IMR-90 (cell line): ENCODE measurements at regions not wholly inside any gene's neighbourhood (a gene's known extent, or its start where the extent isn't known, plus 50 kb on each side); places are given as distances from the start of the nearest gene placed in this dataset.

Source experiments
- ATAC-seq: fragments of 200-7000 bp; cut with Tn5 transposase; 2 replicates; pipeline ENCODE4 v1.9.1; 2020; ENCODE audit warnings: low read depth, mild to moderate bottlenecking, moderate library complexity
- BruUV-seq: library from RNA; stranded (reverse); fragments of 400-500 nt; replicated peaks from 2 replicates; lab custom pipeline; 2021; lab: Mats Ljungman, UMichigan
- CTCF ChIA-PET: fragments of 300-600 bp; formaldehyde crosslinking; extraction: SDS; loops from one replicate; lab custom pipeline; 2021; ENCODE audit warnings: antibody characterized with exemption; lab: Yijun Ruan, JAX
- POLR2A ChIA-PET: fragments of 300-600 bp; sonication (Branson Sonifier 250); formaldehyde crosslinking; loops from one replicate; lab custom pipeline; 2022; ENCODE audit warnings: antibody characterized with exemption; ENCODE audit not compliant: unreplicated experiment; lab: Charles Lee
- DNase-seq: peaks from one replicate; pipeline ENCODE4 v3.0.0; 2013
- H2AFZ ChIP-seq: replicated peaks from 2 replicates; pipeline ENCODE3; 2013; ENCODE audit warnings: low read length, mild to moderate bottlenecking; ENCODE audit not compliant: poor library complexity
- H2AK5ac ChIP-seq: 2 replicates; pipeline ENCODE4 v1.6.1; 2013; ENCODE audit warnings: low read depth, low read length, inconsistent platforms
- H2AK9ac ChIP-seq: replicated peaks from 2 replicates; pipeline ENCODE3; 2013; ENCODE audit warnings: mild to moderate bottlenecking, low read depth, low read length, moderate library complexity; ENCODE audit not compliant: poor library complexity
- H2BK120ac ChIP-seq: 2 replicates; pipeline ENCODE4 v1.6.1; 2013; ENCODE audit warnings: low read depth, low read length, inconsistent platforms
- H2BK15ac ChIP-seq: 3 replicates; pipeline ENCODE4 v1.6.1; 2013; ENCODE audit warnings: low read depth, low read length, inconsistent platforms
- H2BK20ac ChIP-seq: 2 replicates; pipeline ENCODE4 v1.6.1; 2013; ENCODE audit warnings: low read depth, mild to moderate bottlenecking, inconsistent platforms, low read length, moderate library complexity
- H2BK5ac ChIP-seq: 2 replicates; pipeline ENCODE4 v1.6.1; 2013; ENCODE audit warnings: mild to moderate bottlenecking, low read depth, low read length, inconsistent platforms; ENCODE audit not compliant: poor library complexity, severe bottlenecking
- H3K14ac ChIP-seq: replicated peaks from 2 replicates; pipeline ENCODE4 v1.6.1; 2013; ENCODE audit warnings: low read depth, low read length, inconsistent platforms
- H3K18ac ChIP-seq: 2 replicates; pipeline ENCODE4 v1.6.1; 2013; ENCODE audit warnings: low read depth, low read length, control low read depth
- H3K23ac ChIP-seq: 2 replicates; pipeline ENCODE4 v1.6.1; 2013; ENCODE audit warnings: low read depth, low read length, inconsistent platforms
- H3K27ac ChIP-seq: 2 replicates; pipeline ENCODE4 v1.5.1; 2013; ENCODE audit warnings: mild to moderate bottlenecking, control low read depth, low read length; ENCODE audit not compliant: insufficient read depth
- H3K27me3 ChIP-seq: 2 replicates; pipeline ENCODE4 v1.6.1; 2013; ENCODE audit warnings: low read length; ENCODE audit not compliant: control insufficient read depth, insufficient read depth
- H3K36me3 ChIP-seq: 2 replicates; pipeline ENCODE4 v1.6.1; 2013; ENCODE audit warnings: low read length, mixed read lengths; ENCODE audit not compliant: control insufficient read depth, insufficient read depth
- H3K4ac ChIP-seq: 2 replicates; pipeline ENCODE4 v1.6.1; 2013; ENCODE audit warnings: low read depth, low read length, inconsistent platforms
- H3K4me1 ChIP-seq: 2 replicates; pipeline ENCODE4 v1.6.1; 2013; ENCODE audit warnings: low read length, mixed read lengths; ENCODE audit not compliant: control insufficient read depth, insufficient read depth
- H3K4me2 ChIP-seq: 2 replicates; pipeline ENCODE4 v1.6.1; 2013; ENCODE audit warnings: low read depth, mild to moderate bottlenecking, control low read depth, low read length, moderate library complexity
- H3K4me3 ChIP-seq: 2 replicates; pipeline ENCODE4 v1.5.1; 2013; ENCODE audit warnings: low read depth, mild to moderate bottlenecking, control low read depth, low read length, moderate library complexity; ENCODE audit not compliant: insufficient read depth
- H3K56ac ChIP-seq: 2 replicates; pipeline ENCODE4 v1.6.1; 2013; ENCODE audit warnings: low read length, inconsistent platforms; ENCODE audit not compliant: insufficient read depth; ENCODE audit errors: extremely low read depth
- H3K79me1 ChIP-seq, 2 experiments: 2 replicates each; pipeline ENCODE4 v1.6.1; 2013; ENCODE audit warnings: low read length in 2 of 2, inconsistent platforms in 1 of 2, low read depth in 1 of 2
- H3K9ac ChIP-seq: 2 replicates; pipeline ENCODE4 v1.6.1; 2013; ENCODE audit warnings: low read depth, low read length, control low read depth
- H3K9me1 ChIP-seq: 2 replicates; pipeline ENCODE4 v1.6.1; 2013; ENCODE audit warnings: low read length, inconsistent platforms; ENCODE audit not compliant: insufficient read depth
- H3K9me3 ChIP-seq: 2 replicates; pipeline ENCODE4 v1.6.1; 2013; ENCODE audit warnings: low read length; ENCODE audit not compliant: control insufficient read depth, insufficient read depth
- H4K20me1 ChIP-seq: 2 replicates; pipeline ENCODE4 v1.6.1; 2013; ENCODE audit warnings: low read length, inconsistent platforms; ENCODE audit not compliant: insufficient read depth
- H4K5ac ChIP-seq: 2 replicates; pipeline ENCODE4 v1.6.1; 2013; ENCODE audit warnings: mild to moderate bottlenecking, low read depth, low read length, control low read depth
- H4K8ac ChIP-seq, 2 experiments: 2 replicates each; pipeline ENCODE4 v1.6.1; 2013; ENCODE audit warnings: low read depth in 2 of 2, low read length in 2 of 2, control low read depth in 1 of 2, inconsistent platforms in 1 of 2
- H4K91ac ChIP-seq: 2 replicates; pipeline ENCODE4 v1.6.1; 2013; ENCODE audit warnings: low read depth, low read length, inconsistent platforms; ENCODE audit not compliant: insufficient read depth
- CEBPB ChIP-seq: IDR thresholded peaks from 2 replicates; pipeline ENCODE4 v1.6.1; 2012; ENCODE audit warnings: low read depth, low read length, improper control_type of control experiment
- WGBS, 2 experiments: methylation state at CpG; one replicate each; pipeline versions ENCODE4 v1.1.5 to v1.1.7; 2013; ENCODE audit warnings: missing lambda C conversion rate in 2 of 2; ENCODE audit not compliant: insufficient read length in 1 of 2; ENCODE audit errors: extremely low coverage in 2 of 2; 5-methylcytosine and 5-hydroxymethylcytosine counted together
- dilution Hi-C: fragments of 300-500 bp; cut with HindIII; formaldehyde crosslinking; loops from one replicate; pipeline ENCODE4 v1.14.3; 2018; ENCODE audit warnings: low sequenced_read_pairs; ENCODE audit not compliant: unreplicated experiment
- in situ Hi-C: fragments of 300-500 bp; cut with MboI; formaldehyde crosslinking; loops from 3 replicates; pipeline ENCODE4 v1.14.3; 2019; ENCODE audit warnings: low sequenced_read_pairs, inconsistent platforms, mixed read lengths
- intact Hi-C: fragments of 100-400 bp; cut with micrococcal nuclease; formaldehyde crosslinking; loops from 2 replicates; pipeline ENCODE4 v1.10.0; 2022

GRCh38 chr2:104531122-104531521 is 322.8 kb upstream of the POU3F3 start:
- no peak overlapping the region for H4K8ac ChIP-seq
- H2AK5ac ChIP-seq, result no peak overlapping the region
- no peaks in the 10 kb centered on the region for H3K79me1 ChIP-seq
- no peak overlapping the region for H2AFZ ChIP-seq
- H2BK20ac ChIP-seq, result no peak overlapping the region
- H3K9me1 ChIP-seq, result no peaks in the 10 kb centered on the region
- H3K4me3 ChIP-seq, result no peak overlapping the region
- no peak overlapping the region for H2BK120ac ChIP-seq
- H3K9me3 ChIP-seq, result peaks cover 9% of the 10 kb centered on the region; the same call in 1 of the 2 replicates
- H3K18ac ChIP-seq, result no peak overlapping the region
- H3K23ac ChIP-seq, result no peak overlapping the region
- no peak overlapping the region for H2AK9ac ChIP-seq
- no CpG with 5 or more reads among the region's 10 CpGs for WGBS, 2 experiments
- no peak overlapping the region for H2BK5ac ChIP-seq
- no TSS peak for BruUV-seq
- no peak overlapping the region for H3K4me2 ChIP-seq
- ChIA-PET CTCF (no interaction called here), POLR2A (no interaction called here)
- intact Hi-C loops (no loop called here), dilution Hi-C loops (no loop called here), in situ Hi-C loops (no loop called here)
- H3K14ac ChIP-seq, result no peak overlapping the region
- no peak overlapping the region for H3K56ac ChIP-seq
- no peak overlapping the region for H3K27ac ChIP-seq
- no peak overlapping the region for H2BK15ac ChIP-seq
- no peaks in the 10 kb centered on the region for H3K4me1 ChIP-seq
- DNase-seq (no peak), ATAC-seq (no peak)
- H3K4ac ChIP-seq, result no peak overlapping the region
- H4K5ac ChIP-seq, result no peak overlapping the region
- no peaks in the 10 kb centered on the region for H4K20me1 ChIP-seq
- no peaks in the 10 kb centered on the region for H3K27me3 ChIP-seq
- H3K36me3 ChIP-seq, result no peaks in the 10 kb centered on the region
- no peak overlapping the region for H4K91ac ChIP-seq
- no peak for TF ChIP-seq CEBPB
- no peak overlapping the region for H3K9ac ChIP-seq
